GM12872 (cell line): ENCODE measurements at regions not wholly inside any gene's neighbourhood (a gene's known extent, or its start where the extent isn't known, plus 50 kb on each side); places are given as distances from the start of the nearest gene placed in this dataset.

Source experiments
- CTCF ChIP-seq: IDR thresholded peaks from 3 replicates; pipeline ENCODE4 v1.5.1; 2011; ENCODE audit warnings: low read depth, mild to moderate bottlenecking, low read length, moderate library complexity; ENCODE audit not compliant: insufficient read depth

DNA sequence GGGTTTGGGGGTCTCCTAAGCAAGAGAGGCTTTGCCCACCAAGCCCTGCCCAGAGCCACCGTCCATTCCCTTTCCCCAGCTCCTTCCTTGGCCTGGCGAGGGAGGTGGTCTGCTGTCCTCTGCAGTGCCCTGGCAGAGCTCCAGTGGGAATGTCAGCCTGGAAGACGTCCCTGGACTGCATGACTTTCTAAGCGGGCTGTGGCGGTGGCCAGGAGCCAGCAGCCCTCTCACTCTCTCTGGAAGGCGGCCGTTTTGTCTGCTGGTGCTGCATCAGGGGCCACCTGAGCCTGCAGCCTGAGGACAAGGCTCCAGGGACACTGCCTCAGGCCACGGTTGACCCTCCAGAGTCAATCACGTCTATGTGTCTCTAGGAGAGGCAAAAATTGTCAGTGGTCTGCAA, 271.0 kb downstream of the SKAP2 start:
- TF ChIP-seq CTCF: no peak

DNA sequence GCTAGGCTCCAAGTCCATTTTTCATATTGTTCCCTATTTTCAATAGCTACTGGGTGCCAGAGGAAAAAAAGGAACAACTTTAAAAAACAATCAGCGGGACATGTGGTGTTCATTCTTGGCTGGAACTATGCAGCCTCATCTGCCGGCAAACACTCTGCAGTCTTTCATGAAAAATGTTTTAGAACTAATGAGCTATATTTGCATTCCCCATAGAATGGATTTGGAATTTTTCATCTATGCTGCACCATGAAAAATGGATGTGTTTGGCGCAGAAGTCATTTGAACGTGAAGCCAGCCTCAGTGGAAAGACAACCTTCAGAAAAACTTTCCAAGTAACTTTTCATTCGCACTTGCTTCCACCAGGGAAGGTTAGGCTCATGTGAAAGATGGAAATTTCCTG, 270.5 kb downstream of the SKAP2 start:
- TF ChIP-seq CTCF: no peak

DNA sequence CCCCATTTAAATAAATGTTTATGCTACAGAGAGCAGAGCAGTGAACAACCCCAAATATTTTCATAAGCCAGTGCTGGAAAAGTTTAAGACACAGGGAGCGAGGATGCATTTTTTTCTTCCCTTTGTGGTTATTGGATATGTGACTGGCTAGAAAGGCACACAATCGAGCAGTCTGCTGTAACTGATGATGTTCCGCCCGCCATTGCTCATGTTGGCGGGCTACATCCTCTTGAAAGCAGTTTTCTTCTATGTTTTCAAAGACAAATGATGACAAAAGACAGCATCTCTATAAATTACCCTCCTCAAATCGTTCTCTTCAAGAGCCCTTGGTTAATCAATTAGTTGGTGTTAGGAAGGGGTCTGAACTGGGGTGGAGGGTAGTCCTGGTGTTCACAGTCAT, 269.8 kb downstream of the SKAP2 start:
- no peak for TF ChIP-seq CTCF

- no peak for TF ChIP-seq CTCF
These were observed 265.5 kb downstream of the SKAP2 start for GRCh38 chr7:26598867-26599266.

GRCh38 chr7:26599982-26600381, 264.4 kb downstream of the SKAP2 start:
- no peak for TF ChIP-seq CTCF

GRCh38 chr7:26600411-26600810, 264.0 kb downstream of the SKAP2 start:
- TF ChIP-seq CTCF: no peak

DNA sequence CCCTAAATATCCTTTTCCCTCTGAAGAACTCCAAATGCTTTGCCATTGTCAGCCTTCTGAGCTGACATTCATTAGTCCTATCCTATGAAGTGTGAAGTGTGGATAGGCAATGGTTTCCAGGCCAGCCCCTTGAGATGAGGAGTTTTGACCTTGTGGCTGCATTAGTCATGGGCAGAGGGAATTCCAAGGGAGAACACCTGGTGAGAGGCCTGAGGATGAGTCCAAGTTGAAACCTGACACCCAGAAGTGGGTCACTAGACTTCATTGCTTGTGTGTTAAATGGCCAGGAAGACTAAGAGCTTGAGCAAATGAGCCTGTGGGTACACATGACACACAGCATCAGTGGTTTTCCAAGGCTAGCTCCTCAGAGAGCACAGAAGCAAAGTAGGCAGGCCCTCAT, 260.8 kb downstream of the SKAP2 start:
- TF ChIP-seq CTCF: no peak

- TF ChIP-seq CTCF: no peak
These were observed 256.0 kb downstream of the SKAP2 start for GRCh38 chr7:26608402-26608801.
